Endothelial cell of umbilical vein (primary cell): ENCODE measurements at regions not wholly inside any gene's neighbourhood (a gene's known extent, or its start where the extent isn't known, plus 50 kb on each side); places are given as distances from the start of the nearest gene placed in this dataset.

Experiments
- BruUV-seq: library from RNA; stranded (reverse); fragments of 400-500 nt; replicated peaks from 2 replicates; lab custom pipeline; 2021; lab: Mats Ljungman, UMichigan
- CTCF ChIA-PET: fragments of 300-600, 350-600 bp; sonication (Branson Sonifier 250); formaldehyde crosslinking; loops from one replicate; lab custom pipeline; 2021; ENCODE audit warnings: antibody characterized with exemption, inconsistent platforms; lab: Charles Lee
- POLR2A ChIA-PET: fragments of 300-600, 350-600 bp; sonication (Branson Sonifier 250); formaldehyde crosslinking; loops from one replicate; lab custom pipeline; 2021; ENCODE audit warnings: antibody characterized with exemption, inconsistent platforms; lab: Charles Lee
- DNase-seq: peaks from one replicate; pipeline ENCODE4 v3.0.0-alpha.2; 2011; ENCODE audit warnings: low read depth, low spot score
- FAIRE-seq: peaks from 2 replicates; lab custom pipeline; 2011; peaks lifted over from hg19 to GRCh38; lab: Jason Lieb, UNC
- H2AFZ ChIP-seq: 2 replicates; pipeline ENCODE4 v1.6.0; 2012; ENCODE audit warnings: low read depth, low read length, control low read depth, inconsistent platforms
- H3K27ac ChIP-seq: 2 replicates; pipeline ENCODE4 v1.5.1; 2011; ENCODE audit warnings: low read depth, mild to moderate bottlenecking, control low read depth, low read length, moderate library complexity; ENCODE audit not compliant: insufficient read depth
- H3K27me3 ChIP-seq, 2 experiments: 2 replicates each; pipeline versions ENCODE4 v1.6.0 to v1.6.1; 2011; ENCODE audit warnings: low read length in 2 of 2, mixed read lengths in 1 of 2; ENCODE audit not compliant: control insufficient read depth in 2 of 2, insufficient read depth in 2 of 2
- H3K36me3 ChIP-seq, 2 experiments: 2 replicates in 1 of 2; 3 replicates in 1 of 2; pipeline ENCODE4 v1.5.1; 2011; ENCODE audit warnings: low read length in 2 of 2, mild to moderate bottlenecking in 1 of 2, moderate library complexity in 1 of 2; ENCODE audit not compliant: control insufficient read depth in 2 of 2, insufficient read depth in 2 of 2; ENCODE audit errors: extremely low read depth in 1 of 2
- H3K4me1 ChIP-seq: 3 replicates; pipeline ENCODE4 v1.5.1; 2011; ENCODE audit warnings: mild to moderate bottlenecking, low read length; ENCODE audit not compliant: control insufficient read depth, insufficient read depth; ENCODE audit errors: extremely low read depth
- H3K4me2 ChIP-seq: 2 replicates; pipeline ENCODE4 v1.6.1; 2011; ENCODE audit warnings: low read length, control low read depth, mixed read lengths; ENCODE audit not compliant: insufficient read depth
- H3K4me3 ChIP-seq, 3 experiments: fragments of 200-600 bp in 1 of 3; sonication (generic), shearing (Covaris generic) in 1 of 3; replicated peaks in 1 of 3; 2 replicates each; pipeline ENCODE4 v1.5.1; 2011 to 2016; ENCODE audit warnings: control low read depth in 3 of 3, low read length in 3 of 3, mild to moderate bottlenecking in 2 of 3, inconsistent platforms in 1 of 3, low read depth in 1 of 3, moderate library complexity in 1 of 3; ENCODE audit not compliant: insufficient read depth in 1 of 3
- H3K79me2 ChIP-seq: 2 replicates; pipeline ENCODE4 v1.6.0; 2012; ENCODE audit warnings: low read length, inconsistent platforms; ENCODE audit not compliant: control insufficient read depth, insufficient read depth
- H3K9ac ChIP-seq: replicated peaks from 2 replicates; pipeline ENCODE3; 2011; ENCODE audit warnings: low read length, control low read depth; ENCODE audit not compliant: insufficient read depth; ENCODE audit errors: extremely low read depth
- H3K9me1 ChIP-seq: replicated peaks from 3 replicates; pipeline ENCODE4 v1.6.0; 2011; ENCODE audit warnings: mild to moderate bottlenecking, low read length; ENCODE audit not compliant: control insufficient read depth, insufficient read depth; ENCODE audit errors: extremely low read depth
- H3K9me3 ChIP-seq: replicated peaks from 2 replicates; pipeline ENCODE4 v1.5.1; 2012; ENCODE audit warnings: low read length, inconsistent platforms; ENCODE audit not compliant: control insufficient read depth, insufficient read depth
- H4K20me1 ChIP-seq: replicated peaks from 2 replicates; pipeline ENCODE3; 2011; ENCODE audit warnings: mild to moderate bottlenecking, low read length; ENCODE audit not compliant: control insufficient read depth, insufficient read depth; ENCODE audit errors: extremely low read depth
- EZH2 ChIP-seq: IDR thresholded peaks from 2 replicates; pipeline ENCODE4 v1.6.1; 2012; ENCODE audit warnings: borderline replicate concordance, low read depth, mild to moderate bottlenecking, moderate library complexity, low read length, inconsistent platforms; ENCODE audit not compliant: severe bottlenecking
- FOS ChIP-seq: IDR thresholded peaks from 2 replicates; pipeline ENCODE4 v1.6.1; 2011; ENCODE audit warnings: mild to moderate bottlenecking, low read length, moderate library complexity, borderline replicate concordance; ENCODE audit not compliant: insufficient read depth
- GATA2 ChIP-seq: IDR thresholded peaks from 2 replicates; pipeline ENCODE4 v1.7.0; 2011; ENCODE audit warnings: low read depth, mild to moderate bottlenecking, moderate library complexity, mixed read lengths, low read length; ENCODE audit not compliant: insufficient read length, insufficient read depth
- JUN ChIP-seq: IDR thresholded peaks from 2 replicates; pipeline ENCODE4 v1.6.1; 2011; ENCODE audit warnings: borderline replicate concordance, low read depth; ENCODE audit not compliant: insufficient read length, insufficient read depth
- MYC ChIP-seq: IDR thresholded peaks from one replicate; pipeline ENCODE4 v1.6.1; 2011; ENCODE audit warnings: mild to moderate bottlenecking, low read depth, low read length
- POLR2A ChIP-seq: IDR thresholded peaks from 2 replicates; pipeline ENCODE4 v1.6.1; 2012; ENCODE audit warnings: low read depth, mild to moderate bottlenecking, control low read depth, low read length
- POLR2AphosphoS5 ChIP-seq: IDR thresholded peaks from 2 replicates; pipeline ENCODE4 v1.6.1; 2012; ENCODE audit warnings: low read depth, mild to moderate bottlenecking, control low read depth, low read length, moderate library complexity; ENCODE audit not compliant: insufficient read depth
- dilution Hi-C: fragments of 300-500 bp; cut with MboI; formaldehyde crosslinking; loops from one replicate; pipeline ENCODE4 v1.15.0; 2019; ENCODE audit warnings: low sequenced_read_pairs; ENCODE audit not compliant: extremely low pct_ligation_motif_present
- intact Hi-C: fragments of 100-400 bp; cut with micrococcal nuclease; formaldehyde crosslinking; loops from one replicate; pipeline ENCODE4 v1.10.0; 2022
- TF ChIP-seq, protein P1 (sequence below): IDR thresholded peaks from 2 replicates; pipeline ENCODE4 v1.6.1; 2011; ENCODE audit not compliant: insufficient read depth, insufficient read length
- TF ChIP-seq, protein P2 (sequence below), 2 donors: IDR thresholded peaks; 1 replicate in 1 of 2; 2 replicates in 1 of 2; pipeline ENCODE4 v1.5.1; 2011; ENCODE audit warnings: low read length in 2 of 2, mild to moderate bottlenecking in 2 of 2, moderate library complexity in 2 of 2, control low read depth in 1 of 2, inconsistent platforms in 1 of 2, low read depth in 1 of 2; ENCODE audit not compliant: insufficient read depth in 1 of 2; ENCODE audit errors: extremely low read depth in 1 of 2

DNA sequence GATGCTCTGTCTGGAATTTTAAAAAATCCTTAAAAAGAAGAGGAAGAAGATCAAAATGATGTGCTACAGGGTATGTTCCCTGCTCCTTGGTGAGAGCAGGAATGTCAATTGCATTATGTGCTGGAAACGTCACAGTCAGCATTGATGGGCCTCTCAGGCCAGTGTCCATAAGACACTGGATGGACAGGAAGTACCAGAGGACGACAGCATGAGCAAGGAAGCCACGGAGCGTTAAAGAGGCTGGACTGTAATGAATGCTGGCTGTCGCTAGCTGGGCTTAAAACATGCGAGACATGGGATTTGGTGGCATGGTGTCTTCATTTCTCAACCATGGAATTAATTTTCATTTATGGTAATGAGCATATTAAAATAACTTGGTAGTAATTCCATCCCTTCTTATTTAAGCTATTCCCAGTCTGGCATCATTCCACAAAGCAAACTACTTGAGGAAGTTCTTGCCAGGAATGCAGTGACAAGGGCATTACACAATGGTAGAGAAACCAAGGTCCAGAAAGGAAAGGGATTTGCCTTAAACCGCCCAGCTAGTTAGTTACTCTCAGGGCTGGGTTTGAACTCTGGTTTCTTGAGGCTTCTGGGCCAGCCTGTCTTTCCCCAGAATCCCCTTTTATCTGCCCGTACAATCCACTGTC lies 166.6 kb upstream of the SOX4 start:
- no peak for DNase-seq

More for the DNA sequence above, 166.6 kb upstream of the SOX4 start:
- Histone ChIP-seq H3K4me3 (no peak overlapping the region), H3K27ac (no peak overlapping the region), H3K27me3 (no peaks in the 10 kb centered on the region), H3K79me2 (no peaks in the 10 kb centered on the region), H2AFZ (no peak overlapping the region), H3K9me1 (no peaks in the 10 kb centered on the region), H3K9ac (no peak overlapping the region), H3K4me2 (no peak overlapping the region), H3K4me1 (no peaks in the 10 kb centered on the region), H3K36me3 (no peaks in the 10 kb centered on the region), H3K9me3 (no peaks in the 10 kb centered on the region), H4K20me1 (no peaks in the 10 kb centered on the region)
- no TSS peak for BruUV-seq
- ChIA-PET CTCF (interaction anchor here (0.9 kb wide), 1 partner anchor 15 kb away, joined by 3 read pairs; no protein-coding TSS in a partner anchor), POLR2A (no interaction called here)
- no peak for FAIRE-seq
- dilution Hi-C loops: no loop called here
- TF ChIP-seq MYC (no peak), GATA2 (no peak), EZH2 (no peak), POLR2A (no peak), POLR2AphosphoS5 (no peak), FOS (no peak), JUN (no peak)
- TF ChIP-seq, protein P1, sequence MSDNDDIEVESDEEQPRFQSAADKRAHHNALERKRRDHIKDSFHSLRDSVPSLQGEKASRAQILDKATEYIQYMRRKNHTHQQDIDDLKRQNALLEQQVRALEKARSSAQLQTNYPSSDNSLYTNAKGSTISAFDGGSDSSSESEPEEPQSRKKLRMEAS: no peak
- TF ChIP-seq, protein P2, sequence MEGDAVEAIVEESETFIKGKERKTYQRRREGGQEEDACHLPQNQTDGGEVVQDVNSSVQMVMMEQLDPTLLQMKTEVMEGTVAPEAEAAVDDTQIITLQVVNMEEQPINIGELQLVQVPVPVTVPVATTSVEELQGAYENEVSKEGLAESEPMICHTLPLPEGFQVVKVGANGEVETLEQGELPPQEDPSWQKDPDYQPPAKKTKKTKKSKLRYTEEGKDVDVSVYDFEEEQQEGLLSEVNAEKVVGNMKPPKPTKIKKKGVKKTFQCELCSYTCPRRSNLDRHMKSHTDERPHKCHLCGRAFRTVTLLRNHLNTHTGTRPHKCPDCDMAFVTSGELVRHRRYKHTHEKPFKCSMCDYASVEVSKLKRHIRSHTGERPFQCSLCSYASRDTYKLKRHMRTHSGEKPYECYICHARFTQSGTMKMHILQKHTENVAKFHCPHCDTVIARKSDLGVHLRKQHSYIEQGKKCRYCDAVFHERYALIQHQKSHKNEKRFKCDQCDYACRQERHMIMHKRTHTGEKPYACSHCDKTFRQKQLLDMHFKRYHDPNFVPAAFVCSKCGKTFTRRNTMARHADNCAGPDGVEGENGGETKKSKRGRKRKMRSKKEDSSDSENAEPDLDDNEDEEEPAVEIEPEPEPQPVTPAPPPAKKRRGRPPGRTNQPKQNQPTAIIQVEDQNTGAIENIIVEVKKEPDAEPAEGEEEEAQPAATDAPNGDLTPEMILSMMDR (IDR thresholded peaks at IDR 0.05; ENCODE audit: extremely low read depth in 1 of 2, insufficient read depth in 1 of 2, low read depth in 1 of 2, low read length in 2 of 2): no peak
- intact Hi-C loops: no loop called here
